Tibial nerve (tissue), 4 donors: ENCODE measurements at regions not wholly inside any gene's neighbourhood (a gene's known extent, or its start where the extent isn't known, plus 50 kb on each side); places are given as distances from the start of the nearest gene placed in this dataset.

ENCODE experiments used
- DNase-seq, 2 donors: peaks; one replicate each; pipeline ENCODE4 v3.0.0-alpha.2; 2019; ENCODE audit warnings: low spot score in 2 of 2
- H3K27ac ChIP-seq, 4 donors: fragments of 200-600 bp; sonication (generic) in 3 of 4; one replicate each; pipeline ENCODE4 v1.5.1; 2017 to 2019; ENCODE audit warnings: mild to moderate bottlenecking in 1 of 4
- H3K27me3 ChIP-seq, 2 donors: fragments of 200-600 bp; sonication (generic) in 1 of 2; one replicate each; pipeline versions ENCODE4 v1.5.1 to v1.6.0; 2017 to 2019
- H3K36me3 ChIP-seq, 3 donors: fragments of 200-600 bp; sonication (generic); one replicate each; pipeline ENCODE4 v1.5.1; 2018 to 2019
- H3K4me1 ChIP-seq, 4 donors: fragments of 200-600 bp; sonication (generic) in 3 of 4; one replicate each; pipeline ENCODE4 v1.5.1; 2017 to 2019
- H3K4me3 ChIP-seq, 4 donors: fragments of 200-600 bp; sonication (generic) in 3 of 4; one replicate each; pipeline ENCODE4 v1.5.1; 2017 to 2019; ENCODE audit warnings: mild to moderate bottlenecking in 1 of 4, moderate library complexity in 1 of 4
- H3K9me3 ChIP-seq, 4 donors: fragments of 200-600 bp; sonication (generic) in 3 of 4; one replicate each; pipeline ENCODE4 v1.5.1; 2017 to 2019
- EP300 ChIP-seq, 2 donors: sonication (generic); formaldehyde crosslinking; IDR thresholded peaks; one replicate each; pipeline ENCODE4 v1.6.1; 2017; ENCODE audit warnings: antibody characterized with exemption in 2 of 2, mild to moderate bottlenecking in 1 of 2
- POLR2A ChIP-seq, 2 donors: fragments of 450-650 bp; IDR thresholded peaks; one replicate each; pipeline ENCODE4 v1.6.1; 2017; ENCODE audit warnings: antibody characterized with exemption in 2 of 2, mild to moderate bottlenecking in 2 of 2, moderate library complexity in 2 of 2
- WGBS, 2 donors: methylation state at CpG; one replicate each; pipeline ENCODE4 v1.1.5; 2018; 5-methylcytosine and 5-hydroxymethylcytosine counted together
- TF ChIP-seq, protein P1 (sequence below), 5 experiments: fragments of 200-600 bp in 3 of 5; fragments of 450-650 bp in 2 of 5; sonication (generic) in 3 of 5; IDR thresholded peaks; one replicate each; pipeline ENCODE4 v1.5.1; 2016 to 2019; ENCODE audit warnings: antibody characterized with exemption in 5 of 5, mild to moderate bottlenecking in 3 of 5, moderate library complexity in 2 of 5

DNA sequence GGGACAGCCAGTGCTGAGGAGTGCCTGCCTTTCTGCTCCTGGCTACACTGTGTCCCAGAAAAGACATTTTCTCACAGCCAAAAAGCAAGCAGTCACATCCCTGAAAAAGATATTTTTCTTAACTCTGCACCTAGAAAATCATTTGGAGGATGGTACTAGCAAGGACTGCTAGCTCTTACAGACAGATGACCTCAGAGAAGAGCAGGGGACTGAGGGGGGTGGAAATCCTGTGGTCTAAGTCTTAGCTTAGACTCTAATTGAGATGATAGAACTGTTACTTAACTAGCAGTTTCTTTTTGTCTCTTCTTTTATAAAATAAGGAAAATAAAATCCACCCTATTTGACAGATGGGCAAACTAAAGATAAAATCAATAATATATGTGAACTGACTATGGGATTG, 152.8 kb downstream of the TMEM200A start:
- H3K4me3 ChIP-seq: no peak overlapping the region
- no peaks in the 10 kb centered on the region for H3K36me3 ChIP-seq
- H3K27me3 ChIP-seq: no peaks in the 10 kb centered on the region
- TF ChIP-seq EP300 (IDR thresholded peaks at IDR 0.05): no peak
- no peak for TF ChIP-seq POLR2A (IDR thresholded peaks at IDR 0.05)
- TF ChIP-seq, protein P1, sequence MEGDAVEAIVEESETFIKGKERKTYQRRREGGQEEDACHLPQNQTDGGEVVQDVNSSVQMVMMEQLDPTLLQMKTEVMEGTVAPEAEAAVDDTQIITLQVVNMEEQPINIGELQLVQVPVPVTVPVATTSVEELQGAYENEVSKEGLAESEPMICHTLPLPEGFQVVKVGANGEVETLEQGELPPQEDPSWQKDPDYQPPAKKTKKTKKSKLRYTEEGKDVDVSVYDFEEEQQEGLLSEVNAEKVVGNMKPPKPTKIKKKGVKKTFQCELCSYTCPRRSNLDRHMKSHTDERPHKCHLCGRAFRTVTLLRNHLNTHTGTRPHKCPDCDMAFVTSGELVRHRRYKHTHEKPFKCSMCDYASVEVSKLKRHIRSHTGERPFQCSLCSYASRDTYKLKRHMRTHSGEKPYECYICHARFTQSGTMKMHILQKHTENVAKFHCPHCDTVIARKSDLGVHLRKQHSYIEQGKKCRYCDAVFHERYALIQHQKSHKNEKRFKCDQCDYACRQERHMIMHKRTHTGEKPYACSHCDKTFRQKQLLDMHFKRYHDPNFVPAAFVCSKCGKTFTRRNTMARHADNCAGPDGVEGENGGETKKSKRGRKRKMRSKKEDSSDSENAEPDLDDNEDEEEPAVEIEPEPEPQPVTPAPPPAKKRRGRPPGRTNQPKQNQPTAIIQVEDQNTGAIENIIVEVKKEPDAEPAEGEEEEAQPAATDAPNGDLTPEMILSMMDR (IDR thresholded peaks at IDR 0.05): no peak
- no peak overlapping the region for H3K27ac ChIP-seq
- H3K4me1 ChIP-seq: peaks cover 0 to 12% (median 0%) of the 10 kb centered on the region in 4 donors
- no peaks in the 10 kb centered on the region for H3K9me3 ChIP-seq
- no peak for DNase-seq

DNA sequence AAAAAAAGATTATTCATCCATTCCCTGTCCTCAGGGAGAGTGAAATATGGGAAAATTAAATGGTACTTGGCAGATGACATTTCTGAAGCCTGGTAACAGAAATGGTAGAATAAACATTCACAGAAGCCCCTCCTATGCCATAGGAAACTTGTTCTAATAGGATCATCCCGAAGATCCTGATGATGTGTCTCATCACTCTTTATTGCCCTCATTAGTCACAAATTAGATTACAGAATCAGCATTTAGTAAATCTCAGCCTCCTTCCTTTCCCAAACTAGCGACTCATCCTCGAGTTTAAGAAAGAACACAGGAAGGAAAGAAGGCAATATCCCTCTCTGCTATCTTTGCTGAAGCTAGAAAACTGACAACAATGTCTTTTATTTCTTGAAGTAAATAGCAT, 154.4 kb downstream of the TMEM200A start:
- DNase-seq: no peak
- no peaks in the 10 kb centered on the region for H3K27me3 ChIP-seq
- no peaks in the 10 kb centered on the region for H3K36me3 ChIP-seq
- H3K4me1 ChIP-seq: peaks cover 0 to 13% (median 0%) of the 10 kb centered on the region in 4 donors
- H3K27ac ChIP-seq: no peak overlapping the region
- no peak overlapping the region for H3K4me3 ChIP-seq
- TF ChIP-seq, protein P1 (IDR thresholded peaks at IDR 0.05): no peak
- no peak for TF ChIP-seq EP300 (IDR thresholded peaks at IDR 0.05)
- TF ChIP-seq POLR2A (IDR thresholded peaks at IDR 0.05): no peak
- WGBS, 2 donors: 54 to 62% methylated on average over 3 of the region's 3 CpGs
- no peaks in the 10 kb centered on the region for H3K9me3 ChIP-seq

DNA sequence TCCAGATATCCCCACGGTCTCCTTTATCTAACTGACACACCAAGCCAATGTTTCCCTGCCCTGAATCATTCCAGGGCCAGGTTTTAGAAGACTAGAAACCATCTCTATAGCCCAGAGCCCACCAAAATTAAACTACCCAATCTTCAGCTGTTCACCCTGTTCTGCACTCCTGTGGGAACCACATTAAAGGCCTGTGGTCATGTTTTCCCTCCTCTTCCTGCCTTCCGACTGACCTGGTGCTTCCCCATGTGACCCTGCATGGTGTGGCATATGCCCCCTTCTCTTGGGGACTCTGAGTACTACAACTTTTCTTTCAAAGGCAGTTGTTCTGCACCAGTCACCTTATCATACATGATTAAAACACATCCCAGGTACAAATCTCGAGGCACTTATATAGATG, 155.0 kb downstream of the TMEM200A start:
- whole genome bisulfite sequencing, 2 donors: 74 to 80% methylated on average over 3 of the region's 3 CpGs
- no peak for DNase-seq
- TF ChIP-seq, protein P1 (IDR thresholded peaks at IDR 0.05): no peak
- TF ChIP-seq POLR2A (IDR thresholded peaks at IDR 0.05) (no peak), EP300 (IDR thresholded peaks at IDR 0.05) (no peak)

DNA sequence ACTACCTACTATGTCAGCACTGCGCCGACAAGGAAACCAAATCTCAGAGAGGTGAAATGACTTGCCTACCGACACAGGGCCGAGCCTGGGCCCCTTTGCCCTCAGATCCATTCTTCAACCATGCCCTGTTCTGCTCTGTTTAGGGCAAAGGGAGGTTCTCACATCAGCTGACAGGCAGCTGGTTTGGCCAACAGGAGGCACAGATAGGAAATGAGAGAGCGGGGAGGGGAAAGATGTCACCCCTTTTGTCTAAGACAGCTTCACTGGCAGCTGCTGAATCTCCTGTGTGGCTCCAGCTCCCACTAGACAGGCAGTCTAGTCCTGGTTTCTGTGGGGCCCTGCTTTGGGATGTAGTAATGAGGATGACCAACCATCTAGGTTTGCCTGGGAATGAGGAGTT, 158.7 kb downstream of the TMEM200A start:
- 90 to 92% methylated on average over 5 of the region's 5 CpGs for WGBS, 2 donors
- H3K27ac ChIP-seq: no peak overlapping the region
- H3K4me3 ChIP-seq: no peak overlapping the region
- DNase-seq: no peak
- H3K4me1 ChIP-seq: peaks cover 0 to 19% (median 0%) of the 10 kb centered on the region in 4 donors
- H3K36me3 ChIP-seq: no peaks in the 10 kb centered on the region
- H3K9me3 ChIP-seq: no peaks in the 10 kb centered on the region
- no peaks in the 10 kb centered on the region for H3K27me3 ChIP-seq
- TF ChIP-seq, protein P1 (IDR thresholded peaks at IDR 0.05): no peak
- TF ChIP-seq EP300 (IDR thresholded peaks at IDR 0.05) (no peak), POLR2A (IDR thresholded peaks at IDR 0.05) (no peak)

More for the DNA sequence above, 155.0 kb downstream of the TMEM200A start:
- Histone ChIP-seq H3K36me3 (no peaks in the 10 kb centered on the region), H3K9me3 (no peaks in the 10 kb centered on the region), H3K4me3 (no peak overlapping the region), H3K27me3 (no peaks in the 10 kb centered on the region), H3K27ac (no peak overlapping the region), H3K4me1 (peaks cover 0 to 17% (median 0%) of the 10 kb centered on the region in 4 donors)

DNA sequence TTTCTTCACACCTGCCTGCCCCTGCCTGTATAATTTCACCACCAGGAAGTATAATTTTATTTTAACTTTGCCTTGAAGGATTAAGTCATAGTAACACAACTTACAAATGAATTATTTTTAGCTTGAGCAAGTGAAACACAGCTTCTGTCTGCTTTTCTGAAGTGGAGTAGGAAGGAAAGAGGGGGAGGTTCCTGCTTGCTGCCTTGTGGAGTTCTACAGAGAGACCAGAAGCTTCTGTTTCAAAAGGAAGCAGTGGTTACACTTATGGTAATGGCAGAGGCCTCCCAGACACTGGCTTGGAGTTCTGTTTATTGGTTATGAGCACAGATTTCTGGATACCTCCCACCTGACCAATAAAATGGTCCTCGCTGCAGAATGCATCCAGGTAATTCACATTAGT, 159.6 kb downstream of the TMEM200A start:
- Histone ChIP-seq H3K9me3 (no peaks in the 10 kb centered on the region), H3K27ac (no peak overlapping the region), H3K27me3 (no peaks in the 10 kb centered on the region), H3K4me1 (peaks cover 0 to 19% (median 0%) of the 10 kb centered on the region in 4 donors), H3K36me3 (no peaks in the 10 kb centered on the region), H3K4me3 (no peak overlapping the region)
- DNase-seq: no peak
- 67 to 90% methylated on average over 1 of the region's 1 CpG for WGBS, 2 donors
- no peak for TF ChIP-seq EP300 (IDR thresholded peaks at IDR 0.05)
- no peak for TF ChIP-seq POLR2A (IDR thresholded peaks at IDR 0.05)
- TF ChIP-seq, protein P1 (IDR thresholded peaks at IDR 0.05): no peak
